ENCODE measurements at regions not wholly inside any gene's neighbourhood (a gene's known extent, or its start where the extent isn't known, plus 50 kb on each side); places are given as distances from the start of the nearest gene placed in this dataset.
"Not testable (repeated sequence)": the region's sequence is repeated elsewhere in the genome, so short reads cannot be mapped to it uniquely, and the experiment has no call there.

DNA sequence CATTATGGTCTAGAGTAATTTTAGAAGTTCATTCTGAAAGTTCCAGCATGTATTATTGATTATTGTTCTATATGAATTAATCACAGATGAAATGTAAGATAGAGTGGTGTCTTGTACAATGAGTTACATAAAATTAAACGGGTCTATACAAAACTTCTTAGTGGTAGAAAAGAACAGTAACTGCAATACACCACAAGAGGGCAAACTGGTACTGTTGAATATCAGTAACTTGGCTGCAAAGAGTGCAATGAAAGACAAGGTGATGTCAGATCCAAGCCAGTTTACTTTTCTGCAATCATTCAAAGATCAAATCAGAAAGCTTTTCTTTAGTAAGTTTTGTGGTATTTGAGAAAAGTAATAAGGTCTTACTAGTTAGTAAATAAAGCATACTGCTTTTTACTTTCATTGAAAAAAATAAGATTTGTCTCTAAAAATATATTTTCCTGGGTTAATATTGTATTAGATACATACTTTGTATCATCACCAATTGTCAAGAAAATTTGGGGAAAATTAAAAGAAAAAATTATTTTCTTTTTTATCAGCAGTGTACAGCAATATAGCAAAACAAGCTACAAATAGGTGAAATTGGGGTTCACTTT, 66.4 kb upstream of the BTG3 start:
- peak; percentile 5 to 80 for DNase-seq

DNA sequence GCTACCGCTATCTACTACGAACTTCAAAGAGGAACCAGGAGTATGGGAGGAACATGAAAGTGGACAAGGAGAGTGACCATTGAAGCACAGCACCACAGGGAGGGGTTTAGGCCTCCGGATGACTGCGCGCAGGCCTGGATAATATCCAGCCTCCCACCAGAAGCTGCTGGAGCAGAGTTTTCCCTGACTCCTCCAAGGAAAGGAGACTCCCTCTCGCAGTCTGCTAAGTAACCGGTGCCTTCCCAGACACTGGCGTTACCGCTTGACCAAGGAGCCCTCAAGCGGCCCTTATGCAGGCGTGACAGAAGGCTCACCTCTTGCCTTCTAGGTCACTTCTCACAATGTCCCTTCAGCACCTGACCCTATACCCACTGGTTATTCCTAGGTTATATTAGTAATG, 64.2 kb upstream of the BTG3 start:
- not testable (repeated sequence) for DNase-seq

DNA sequence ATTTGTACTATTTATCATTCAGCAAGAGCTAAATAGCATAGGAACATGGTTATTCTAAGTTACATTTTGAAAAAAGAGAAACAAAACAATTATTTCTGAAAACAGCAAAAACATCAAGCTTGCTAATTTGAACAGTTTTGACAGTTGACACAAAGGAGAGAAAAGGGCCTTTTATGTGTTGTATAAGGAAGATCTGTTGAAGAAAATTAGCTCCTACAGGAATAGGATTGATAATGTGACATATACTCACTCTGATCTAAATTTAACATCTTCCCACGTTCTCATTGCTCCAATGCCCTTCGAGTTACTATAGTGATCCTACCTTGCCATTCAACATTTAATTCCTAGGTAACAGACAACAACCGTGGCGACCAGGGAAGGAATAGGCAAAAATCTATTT, 61.4 kb upstream of the BTG3 start:
- no peak for DNase-seq

DNA sequence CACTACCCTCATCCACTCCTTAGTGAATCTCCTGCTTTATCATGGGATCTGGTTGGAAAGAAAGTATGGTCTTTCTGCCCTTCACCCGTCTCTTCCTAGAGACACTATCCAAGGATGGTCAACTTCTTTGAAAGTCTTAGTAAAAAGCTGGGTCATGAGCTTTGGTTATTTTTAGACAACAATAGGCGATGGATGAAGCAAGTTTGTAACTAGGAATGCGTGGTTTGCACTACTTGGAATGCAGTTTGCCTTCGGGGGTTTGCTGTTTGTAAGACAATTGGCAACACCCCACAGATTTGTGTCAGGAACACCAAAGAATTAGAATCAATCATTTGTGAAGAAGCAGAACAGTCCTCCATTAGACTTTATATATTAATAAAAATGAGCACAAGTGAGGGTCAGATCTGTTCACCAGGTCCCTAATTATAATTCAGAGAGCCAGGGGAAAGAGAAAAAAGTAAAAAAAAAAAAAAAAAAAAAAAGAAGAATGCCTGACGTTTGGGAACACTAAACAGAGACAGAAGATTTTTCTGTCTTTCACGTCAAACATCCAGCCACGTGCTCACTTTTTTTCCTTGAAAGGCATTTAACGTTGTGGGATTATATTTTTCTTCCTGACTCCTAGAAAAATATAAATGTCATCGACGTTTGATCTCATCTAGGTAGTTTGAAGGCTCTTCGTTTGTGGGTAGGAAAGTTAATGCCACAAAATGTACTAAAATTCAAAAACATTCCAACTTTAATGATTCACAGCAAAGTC, 60.7 kb upstream of the BTG3 start:
- no peak for DNase-seq

DNA sequence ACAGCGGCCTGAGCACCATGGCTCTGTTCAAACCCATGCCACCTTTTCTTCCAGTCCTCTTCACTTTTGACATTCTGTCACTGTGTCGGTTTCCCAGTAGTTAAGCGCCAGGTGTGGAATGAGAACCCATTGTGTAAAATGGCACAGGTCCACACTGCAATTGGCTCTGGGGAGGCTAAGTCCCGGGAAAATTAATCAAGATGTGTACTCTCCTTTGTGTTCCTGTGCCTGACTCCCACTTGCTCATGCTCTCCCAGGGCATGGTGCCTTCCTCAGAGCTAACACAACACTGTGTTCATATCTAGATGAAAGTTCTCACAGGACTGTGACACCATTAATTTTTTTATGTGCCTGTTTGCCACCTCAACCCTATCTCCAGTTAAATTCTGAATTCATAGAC, 59.0 kb upstream of the BTG3 start:
- no peak for DNase-seq

DNA sequence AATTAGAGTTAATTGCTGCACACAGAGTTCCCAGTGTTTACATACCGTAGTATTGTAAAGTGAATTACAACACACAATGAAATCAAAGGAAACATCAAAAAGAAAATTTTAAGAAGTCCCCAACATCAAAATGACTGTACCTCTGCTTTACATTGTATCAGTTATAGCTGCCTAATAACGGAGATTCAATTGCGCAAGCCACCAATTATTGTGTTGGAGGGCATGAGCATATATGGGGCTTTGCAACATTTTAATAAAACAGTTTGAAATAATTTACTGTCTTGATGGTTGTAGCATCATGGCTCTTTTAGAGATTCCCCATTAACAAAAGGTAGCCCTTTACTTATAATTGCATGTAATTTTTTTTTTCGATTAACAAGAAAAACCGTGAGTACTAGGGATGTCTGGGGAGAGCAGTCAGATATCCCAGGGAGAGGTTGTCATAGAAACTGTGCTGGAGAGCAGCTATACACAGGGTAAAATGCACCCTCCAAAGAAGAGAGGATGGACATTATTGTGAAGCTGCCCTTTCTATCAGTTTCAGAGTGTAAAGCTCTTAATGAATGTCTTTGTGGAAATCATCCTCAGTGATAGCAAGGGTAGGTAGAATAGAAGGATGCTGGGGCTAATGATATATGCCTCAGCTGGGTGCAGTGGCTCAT, 55.9 kb upstream of the BTG3 start:
- DNase-seq, result no peak

DNA sequence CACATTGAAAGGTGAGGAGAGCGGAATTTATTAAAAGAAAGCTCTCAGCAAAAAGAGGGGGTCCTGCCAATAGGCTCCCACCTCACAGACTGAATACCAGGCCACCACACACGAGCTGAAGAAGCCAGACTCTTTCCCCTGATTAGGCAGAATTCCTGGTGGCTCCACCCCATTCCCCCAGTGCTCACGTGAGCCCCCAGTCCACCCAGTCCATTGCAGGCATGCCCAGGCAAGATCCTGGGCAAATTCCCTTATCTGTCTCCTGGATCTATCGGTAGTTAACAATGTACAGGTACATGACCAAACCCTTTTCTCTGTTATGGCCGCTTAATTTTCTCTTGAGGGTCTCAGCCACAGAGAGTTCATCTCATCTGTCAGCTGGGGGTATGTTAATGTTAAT, 54.6 kb upstream of the BTG3 start:
- no peak for DNase-seq

Measured in CD4-positive, alpha-beta T cell treated with Interferon alpha-2 for 1 hour (primary cell).